SU-DHL-6 (cell line): ENCODE measurements at regions not wholly inside any gene's neighbourhood (a gene's known extent, or its start where the extent isn't known, plus 50 kb on each side); places are given as distances from the start of the nearest gene placed in this dataset.

ENCODE experiments used
- H2AFZ ChIP-seq: fragments of 200-600 bp; sonication (generic); 2 replicates; pipeline ENCODE4 v1.6.1; 2014; ENCODE audit warnings: low read depth, mild to moderate bottlenecking, moderate library complexity, mixed read lengths, antibody characterized with exemption, low read length; ENCODE audit not compliant: severe bottlenecking
- H3F3A ChIP-seq: fragments of 200-600 bp; shearing (Covaris generic); 2 replicates; pipeline ENCODE4 v1.6.0; 2016; ENCODE audit warnings: antibody characterized with exemption, mild to moderate bottlenecking; ENCODE audit not compliant: insufficient read depth
- H3K27ac ChIP-seq: fragments of 200-600 bp; sonication (generic); 2 replicates; pipeline ENCODE4 v1.5.1; 2016; ENCODE audit warnings: low read depth, mild to moderate bottlenecking, low read length, moderate library complexity, mixed read lengths
- H3K27me3 ChIP-seq: fragments of 200-600 bp; sonication (generic), shearing (Covaris generic); 2 replicates; pipeline ENCODE4 v1.6.0; 2014; ENCODE audit warnings: mild to moderate bottlenecking, low read length
- H3K36me3 ChIP-seq: fragments of 200-600 bp; sonication (generic); 2 replicates; pipeline ENCODE4 v1.6.1; 2014; ENCODE audit warnings: mild to moderate bottlenecking, low read length, mixed read lengths
- H3K4me2 ChIP-seq: fragments of 300-600, 200-600 bp; shearing (Covaris generic), sonication (generic); 2 replicates; pipeline ENCODE4 v1.6.0; 2014; ENCODE audit warnings: low read length, low read depth, mild to moderate bottlenecking; ENCODE audit not compliant: poor library complexity, severe bottlenecking
- H3K4me3 ChIP-seq: fragments of 200-600 bp; sonication (generic); 2 replicates; pipeline ENCODE4 v1.5.1; 2014; ENCODE audit warnings: antibody characterized with exemption, low read length, mild to moderate bottlenecking, mixed read lengths; ENCODE audit not compliant: insufficient read depth, poor library complexity, severe bottlenecking
- H3K79me2 ChIP-seq: fragments of 200-600 bp; sonication (generic); 2 replicates; pipeline ENCODE4 v1.6.1; 2014; ENCODE audit warnings: mild to moderate bottlenecking, low read length, moderate library complexity; ENCODE audit not compliant: insufficient read depth
- H3K9ac ChIP-seq: fragments of 200-600 bp; sonication (generic); 2 replicates; pipeline ENCODE4 v1.7.0; 2014; ENCODE audit warnings: mild to moderate bottlenecking, low read length
- H3K9me2 ChIP-seq: fragments of 200-600 bp; sonication (generic); replicated peaks from 2 replicates; pipeline ENCODE4 v1.6.1; 2014; ENCODE audit warnings: low read length; ENCODE audit not compliant: insufficient read depth
- H3K9me3 ChIP-seq: fragments of 200-600 bp; sonication (generic); 2 replicates; pipeline ENCODE4 v1.6.1; 2014; ENCODE audit warnings: low read length, mixed read lengths; ENCODE audit not compliant: insufficient read depth
- H4K20me1 ChIP-seq: fragments of 200-600 bp; sonication (generic); 2 replicates; pipeline ENCODE4 v1.6.1; 2014; ENCODE audit warnings: low read depth, mild to moderate bottlenecking, antibody characterized with exemption, low read length, moderate library complexity, mixed read lengths
- CTCF ChIP-seq: fragments of 200-600 bp; sonication (generic); IDR thresholded peaks from one replicate; pipeline ENCODE4 v1.5.1; 2017; ENCODE audit warnings: antibody characterized with exemption, mild to moderate bottlenecking, low read length, moderate library complexity; ENCODE audit not compliant: insufficient read depth, poor library complexity, severe bottlenecking
- EZH2phosphoT487 ChIP-seq: fragments of 200-600 bp; sonication (generic), shearing (Covaris generic); conservative IDR thresholded peaks from 2 replicates; pipeline ENCODE4 v1.6.1; 2018; ENCODE audit warnings: mild to moderate bottlenecking, antibody characterized with exemption, low read length, moderate library complexity, mixed read lengths

DNA sequence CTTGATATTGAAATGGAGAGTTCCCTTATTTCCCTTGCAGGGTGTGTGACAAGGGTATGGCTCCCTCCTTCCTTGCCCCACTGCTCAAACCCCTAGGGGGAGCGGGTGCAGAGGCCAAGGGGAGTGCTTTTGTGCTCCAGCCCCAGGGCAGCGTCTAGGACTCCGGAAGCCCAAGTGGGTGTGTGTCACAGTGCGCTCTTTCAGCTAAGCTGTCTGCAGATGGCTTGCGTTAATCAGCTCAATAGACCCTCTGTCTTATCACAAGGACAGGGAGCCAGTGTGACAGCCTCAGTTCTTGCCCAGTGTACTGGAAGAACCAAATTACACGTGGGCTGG is 523.6 kb upstream of the LMCD1 start:
- H3K9me3 ChIP-seq: no peaks in the 10 kb centered on the region
- no peaks in the 10 kb centered on the region for H3K79me2 ChIP-seq
- H3K9me2 ChIP-seq: no peaks in the 10 kb centered on the region
- H3K4me2 ChIP-seq: peak overlapping the region; percentile 42
- H3K27ac ChIP-seq: no peak overlapping the region
- no peaks in the 10 kb centered on the region for H3K36me3 ChIP-seq
- H3K27me3 ChIP-seq: no peaks in the 10 kb centered on the region
- H4K20me1 ChIP-seq: no peaks in the 10 kb centered on the region
- no peaks in the 10 kb centered on the region for H3F3A ChIP-seq
- H3K4me3 ChIP-seq: no peak overlapping the region
- H2AFZ ChIP-seq: peak overlapping the region; percentile 19
- TF ChIP-seq EZH2phosphoT487 (no peak), CTCF (no peak)
- H3K9ac ChIP-seq: no peak overlapping the region

DNA sequence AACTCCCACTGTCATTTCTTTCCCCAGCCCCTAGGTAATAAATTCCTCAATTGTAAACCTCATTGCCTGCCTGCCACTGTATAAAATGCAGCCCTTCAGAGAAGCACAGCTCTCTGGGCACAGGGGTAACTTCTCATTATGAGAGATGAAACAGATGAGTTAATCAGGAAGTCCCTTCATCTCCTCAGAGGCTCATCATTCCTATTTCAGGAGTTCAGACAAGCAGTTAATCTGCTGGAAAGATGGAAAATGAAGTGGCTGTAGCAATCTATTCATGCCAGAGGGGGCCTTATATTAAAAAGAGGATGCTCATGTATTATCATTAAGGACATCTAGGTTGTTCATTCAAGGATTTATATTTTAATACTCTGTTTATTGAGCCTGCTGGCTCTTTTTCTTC is 519.5 kb upstream of the LMCD1 start:
- no peak overlapping the region for H3K27ac ChIP-seq
- no peak overlapping the region for H2AFZ ChIP-seq
- H3K9me3 ChIP-seq: no peaks in the 10 kb centered on the region
- H3F3A ChIP-seq: no peaks in the 10 kb centered on the region
- no peaks in the 10 kb centered on the region for H3K9me2 ChIP-seq
- H3K79me2 ChIP-seq: no peaks in the 10 kb centered on the region
- no peaks in the 10 kb centered on the region for H3K36me3 ChIP-seq
- no peak overlapping the region for H3K9ac ChIP-seq
- no peak overlapping the region for H3K4me3 ChIP-seq
- no peak for TF ChIP-seq EZH2phosphoT487
- TF ChIP-seq CTCF: no peak
- no peaks in the 10 kb centered on the region for H4K20me1 ChIP-seq
- no peak overlapping the region for H3K4me2 ChIP-seq
- H3K27me3 ChIP-seq: no peaks in the 10 kb centered on the region

GRCh38 chr3:7999384-7999783 is 502.2 kb upstream of the LMCD1 start:
- TF ChIP-seq EZH2phosphoT487 (no peak), CTCF (no peak)

GRCh38 chr3:8001307-8001706 is 500.3 kb upstream of the LMCD1 start:
- Histone ChIP-seq H3K27me3 (no peaks in the 10 kb centered on the region), H3K27ac (no peak overlapping the region), H3K4me3 (no peak overlapping the region), H4K20me1 (no peaks in the 10 kb centered on the region), H3K9ac (no peak overlapping the region), H3K4me2 (no peak overlapping the region), H3K9me2 (no peaks in the 10 kb centered on the region), H3K79me2 (no peaks in the 10 kb centered on the region), H3F3A (no peaks in the 10 kb centered on the region), H3K36me3 (no peaks in the 10 kb centered on the region), H3K9me3 (no peaks in the 10 kb centered on the region), H2AFZ (no peak overlapping the region)
- no peak for TF ChIP-seq EZH2phosphoT487
- no peak for TF ChIP-seq CTCF

More at GRCh38 chr3:7999384-7999783, 502.2 kb upstream of the LMCD1 start:
- H3K9me2 ChIP-seq: no peaks in the 10 kb centered on the region
- no peak overlapping the region for H2AFZ ChIP-seq
- no peak overlapping the region for H3K27ac ChIP-seq
- no peaks in the 10 kb centered on the region for H3K9me3 ChIP-seq
- H3K9ac ChIP-seq: no peak overlapping the region
- H3K4me2 ChIP-seq: no peak overlapping the region
- no peaks in the 10 kb centered on the region for H3F3A ChIP-seq
- H3K36me3 ChIP-seq: no peaks in the 10 kb centered on the region
- H3K4me3 ChIP-seq: no peak overlapping the region
- H3K27me3 ChIP-seq: no peaks in the 10 kb centered on the region
- H4K20me1 ChIP-seq: no peaks in the 10 kb centered on the region
- H3K79me2 ChIP-seq: no peaks in the 10 kb centered on the region
